CD8-positive, alpha-beta memory T cell (primary cell): ENCODE measurements at regions not wholly inside any gene's neighbourhood (a gene's known extent, or its start where the extent isn't known, plus 50 kb on each side); places are given as distances from the start of the nearest gene placed in this dataset.
"Not testable (repeated sequence)": the region's sequence is repeated elsewhere in the genome, so short reads cannot be mapped to it uniquely, and the experiment has no call there.

Source experiments
- CTCF ChIA-PET: fragments of 350-600 bp; sonication (Branson Sonifier 250); formaldehyde crosslinking; loops from one replicate; lab custom pipeline; 2021; ENCODE audit warnings: antibody characterized with exemption; lab: Charles Lee
- POLR2A ChIA-PET: fragments of 350-600 bp; sonication (Branson Sonifier 250); formaldehyde crosslinking; loops from one replicate; lab custom pipeline; 2021; ENCODE audit warnings: antibody characterized with exemption; lab: Charles Lee
- DNase-seq, 5 donors: peaks; one replicate each; pipeline versions ENCODE4 v3.0.0 to v3.0.0-alpha.2; 2020 to 2022; ENCODE audit warnings: mixed read lengths in 1 of 5
- H3K27ac ChIP-seq: one replicate; pipeline ENCODE4 v1.7.0; 2013; ENCODE audit warnings: low read depth, mild to moderate bottlenecking, low read length, moderate library complexity
- H3K27me3 ChIP-seq: 2 replicates; pipeline ENCODE4 v1.7.0; 2013; ENCODE audit warnings: low read length, mild to moderate bottlenecking; ENCODE audit not compliant: insufficient read depth, poor library complexity, severe bottlenecking
- H3K36me3 ChIP-seq: 2 replicates; pipeline ENCODE4 v1.7.0; 2013; ENCODE audit warnings: mild to moderate bottlenecking, low read length, moderate library complexity; ENCODE audit not compliant: insufficient read depth
- H3K4me1 ChIP-seq: 2 replicates; pipeline ENCODE4 v1.7.0; 2013; ENCODE audit warnings: mild to moderate bottlenecking, low read length, moderate library complexity; ENCODE audit not compliant: insufficient read depth
- H3K4me3 ChIP-seq: 2 replicates; pipeline ENCODE4 v1.7.0; 2013; ENCODE audit warnings: mild to moderate bottlenecking, low read length
- H3K9me3 ChIP-seq: 2 replicates; pipeline ENCODE4 v1.7.0; 2013; ENCODE audit warnings: mild to moderate bottlenecking, low read length
- H3K27ac Mint-ChIP-seq, 8 donors: one replicate each; pipeline ENCODE4 v1.8.0; 2020 to 2021; ENCODE audit warnings: mixed read lengths in 8 of 8, mild to moderate bottlenecking in 6 of 8, inconsistent platforms in 3 of 8, moderate library complexity in 3 of 8
- H3K27me3 Mint-ChIP-seq, 2 donors: one replicate each; pipeline ENCODE4 v1.8.0; 2020 to 2021; ENCODE audit warnings: mixed read lengths in 2 of 2, mild to moderate bottlenecking in 1 of 2, moderate library complexity in 1 of 2
- H3K36me3 Mint-ChIP-seq, 3 donors: one replicate each; pipeline ENCODE4 v1.8.0; 2020 to 2021; ENCODE audit warnings: mixed read lengths in 3 of 3, inconsistent platforms in 1 of 3, mild to moderate bottlenecking in 1 of 3
- H3K4me1 Mint-ChIP-seq, 3 donors: one replicate each; pipeline ENCODE4 v1.8.0; 2020 to 2021; ENCODE audit warnings: mixed read lengths in 3 of 3, inconsistent platforms in 1 of 3, mild to moderate bottlenecking in 1 of 3
- H3K4me3 Mint-ChIP-seq, 7 donors: one replicate each; pipeline ENCODE4 v1.8.0; 2020 to 2021; ENCODE audit warnings: mixed read lengths in 7 of 7, mild to moderate bottlenecking in 6 of 7, moderate library complexity in 4 of 7, inconsistent platforms in 2 of 7
- H3K9me3 Mint-ChIP-seq, 5 donors: one replicate each; pipeline ENCODE4 v1.8.0; 2020 to 2022; ENCODE audit warnings: mixed read lengths in 5 of 5, mild to moderate bottlenecking in 3 of 5, moderate library complexity in 2 of 5, inconsistent platforms in 1 of 5

- H3K36me3 Mint-ChIP-seq: no peaks in the 10 kb centered on the region
- no peak for DNase-seq
- CTCF ChIA-PET: no interaction called here
- H3K27me3 ChIP-seq: no peaks in the 10 kb centered on the region
- H3K4me1 ChIP-seq: no peaks in the 10 kb centered on the region
- H3K9me3 Mint-ChIP-seq: peaks cover 0 to 12% (median 2%) of the 10 kb centered on the region in 5 donors
- H3K27ac Mint-ChIP-seq: no peak overlapping the region
- POLR2A ChIA-PET: no interaction called here
- no peaks in the 10 kb centered on the region for H3K36me3 ChIP-seq
- no peaks in the 10 kb centered on the region for H3K4me1 Mint-ChIP-seq
- no peak overlapping the region for H3K27ac ChIP-seq
- H3K4me3 Mint-ChIP-seq: no peak overlapping the region
- H3K9me3 ChIP-seq: no peaks in the 10 kb centered on the region
- no peak overlapping the region for H3K4me3 ChIP-seq
- H3K27me3 Mint-ChIP-seq: no peaks in the 10 kb centered on the region
Measured at GRCh38 chr3:163504974-163505373, 1573.3 kb downstream of the SI start.

- H3K4me3 Mint-ChIP-seq, DNase-seq, H3K4me3 ChIP-seq, POLR2A ChIA-PET, H3K4me1 ChIP-seq, H3K27ac ChIP-seq, CTCF ChIA-PET, H3K27ac Mint-ChIP-seq, H3K36me3 Mint-ChIP-seq, H3K9me3 ChIP-seq, H3K27me3 Mint-ChIP-seq, H3K27me3 ChIP-seq, H3K36me3 ChIP-seq, H3K4me1 Mint-ChIP-seq: not testable (repeated sequence)
- H3K9me3 Mint-ChIP-seq: peaks cover 0 to 16% (median 12%) of the 10 kb centered on the region in 5 donors
Measured at GRCh38 chr3:163499736-163500219, 1578.5 kb downstream of the SI start.

- H3K27ac Mint-ChIP-seq, H3K27me3 ChIP-seq, H3K27ac ChIP-seq, CTCF ChIA-PET, H3K4me3 Mint-ChIP-seq, H3K4me3 ChIP-seq, H3K4me1 ChIP-seq, H3K27me3 Mint-ChIP-seq, DNase-seq, POLR2A ChIA-PET, H3K9me3 ChIP-seq, H3K36me3 Mint-ChIP-seq, H3K4me1 Mint-ChIP-seq, H3K36me3 ChIP-seq: not testable (repeated sequence)
- H3K9me3 Mint-ChIP-seq: peaks cover 0 to 14% (median 11%) of the 10 kb centered on the region in 5 donors
Measured at GRCh38 chr3:163498842-163499735, 1579.2 kb downstream of the SI start.

- Histone ChIP-seq H3K4me3 (no peak overlapping the region), H3K27ac (no peak overlapping the region), H3K27me3 (no peaks in the 10 kb centered on the region), H3K36me3 (no peaks in the 10 kb centered on the region), H3K4me1 (no peaks in the 10 kb centered on the region), H3K9me3 (no peaks in the 10 kb centered on the region)
- no peak overlapping the region for H3K4me3 Mint-ChIP-seq
- no peak overlapping the region for H3K27ac Mint-ChIP-seq
- no peaks in the 10 kb centered on the region for H3K27me3 Mint-ChIP-seq
- POLR2A ChIA-PET: no interaction called here
- CTCF ChIA-PET: no interaction called here
- no peaks in the 10 kb centered on the region for H3K36me3 Mint-ChIP-seq
- peaks cover 0 to 13% (median 6%) of the 10 kb centered on the region in 5 donors for H3K9me3 Mint-ChIP-seq
- DNase-seq: no peak
- H3K4me1 Mint-ChIP-seq: no peaks in the 10 kb centered on the region
Measured at GRCh38 chr3:163491714-163492113, 1586.6 kb downstream of the SI start.

- no peaks in the 10 kb centered on the region for H3K36me3 ChIP-seq
- H3K4me1 ChIP-seq: no peaks in the 10 kb centered on the region
- H3K27ac ChIP-seq: no peak overlapping the region
- Mint-ChIP-seq H3K4me1 (no peaks in the 10 kb centered on the region), H3K9me3 (peaks cover 0 to 8% (median 6%) of the 10 kb centered on the region in 5 donors), H3K36me3 (no peaks in the 10 kb centered on the region), H3K27ac (no peak overlapping the region), H3K4me3 (no peak overlapping the region), H3K27me3 (no peaks in the 10 kb centered on the region)
- H3K9me3 ChIP-seq: no peaks in the 10 kb centered on the region
- ChIA-PET CTCF (no interaction called here), POLR2A (no interaction called here)
- H3K27me3 ChIP-seq: no peaks in the 10 kb centered on the region
- no peak for DNase-seq
- H3K4me3 ChIP-seq: no peak overlapping the region
Measured at GRCh38 chr3:163490119-163490518, 1588.2 kb downstream of the SI start.

- POLR2A ChIA-PET: no interaction called here
- no peaks in the 10 kb centered on the region for H3K4me1 Mint-ChIP-seq
- Histone ChIP-seq H3K4me1 (no peaks in the 10 kb centered on the region), H3K4me3 (no peak overlapping the region), H3K27ac (no peak overlapping the region), H3K27me3 (no peaks in the 10 kb centered on the region), H3K36me3 (no peaks in the 10 kb centered on the region), H3K9me3 (no peaks in the 10 kb centered on the region)
- H3K27me3 Mint-ChIP-seq: peaks cover 0 to 2% of the 10 kb centered on the region in 2 donors
- no peaks in the 10 kb centered on the region for H3K36me3 Mint-ChIP-seq
- H3K9me3 Mint-ChIP-seq: peaks cover 4 to 16% (median 13%) of the 10 kb centered on the region in 5 donors
- no peak overlapping the region for H3K4me3 Mint-ChIP-seq
- CTCF ChIA-PET: no interaction called here
- no peak overlapping the region for H3K27ac Mint-ChIP-seq
- DNase-seq: no peak
Measured at GRCh38 chr3:163482695-163483094, 1595.6 kb downstream of the SI start.

GRCh38 chr3:163481738-163482137, 1596.6 kb downstream of the SI start:
- Mint-ChIP-seq H3K4me3 (no peak overlapping the region), H3K27me3 (peaks cover 0 to 2% of the 10 kb centered on the region in 2 donors), H3K4me1 (no peaks in the 10 kb centered on the region), H3K9me3 (peaks cover 4 to 16% (median 13%) of the 10 kb centered on the region in 5 donors), H3K36me3 (no peaks in the 10 kb centered on the region), H3K27ac (peak overlapping the region in 1 of 8 donors; percentile 65)
- H3K4me1 ChIP-seq: no peaks in the 10 kb centered on the region
- POLR2A ChIA-PET: no interaction called here
- no peaks in the 10 kb centered on the region for H3K27me3 ChIP-seq
- DNase-seq: no peak
- CTCF ChIA-PET: no interaction called here
- no peak overlapping the region for H3K27ac ChIP-seq
- no peak overlapping the region for H3K4me3 ChIP-seq
- H3K36me3 ChIP-seq: no peaks in the 10 kb centered on the region
- H3K9me3 ChIP-seq: no peaks in the 10 kb centered on the region

GRCh38 chr3:163476179-163476578, 1602.1 kb downstream of the SI start:
- Histone ChIP-seq H3K36me3 (no peaks in the 10 kb centered on the region), H3K4me3 (no peak overlapping the region), H3K27ac (no peak overlapping the region), H3K9me3 (no peaks in the 10 kb centered on the region), H3K27me3 (no peaks in the 10 kb centered on the region), H3K4me1 (no peaks in the 10 kb centered on the region)
- ChIA-PET POLR2A (no interaction called here), CTCF (no interaction called here)
- H3K27ac Mint-ChIP-seq: no peak overlapping the region
- no peaks in the 10 kb centered on the region for H3K4me1 Mint-ChIP-seq
- DNase-seq: no peak
- H3K9me3 Mint-ChIP-seq: peaks cover 1 to 19% (median 12%) of the 10 kb centered on the region in 5 donors
- H3K36me3 Mint-ChIP-seq: no peaks in the 10 kb centered on the region
- no peak overlapping the region for H3K4me3 Mint-ChIP-seq
- H3K27me3 Mint-ChIP-seq: peaks cover 0 to 2% of the 10 kb centered on the region in 2 donors
